Activated CD8-positive, alpha-beta T cell treated with anti-CD3 and anti-CD28 coated beads, Interleukin-2, amount 10 ng/mL, durations not matched to agents 7 days and 5 days (primary cell): ENCODE measurements at regions not wholly inside any gene's neighbourhood (a gene's known extent, or its start where the extent isn't known, plus 50 kb on each side); places are given as distances from the start of the nearest gene placed in this dataset.

ENCODE experiments used
- ATAC-seq: fragments of 150-1000 bp; cut with Tn5 transposase; one replicate; pipeline ENCODE4 v1.10.0; 2021; ENCODE audit warnings: moderate library complexity
- CTCF ChIA-PET: fragments of 350-600 bp; sonication (Branson Sonifier 250); formaldehyde crosslinking; loops from one replicate; lab custom pipeline; 2021; ENCODE audit warnings: antibody characterized with exemption; lab: Charles Lee
- POLR2A ChIA-PET: fragments of 350-600 bp; sonication (Branson Sonifier 250); formaldehyde crosslinking; loops from one replicate; lab custom pipeline; 2021; ENCODE audit warnings: antibody characterized with exemption; lab: Charles Lee
- DNase-seq: peaks from one replicate; pipeline ENCODE4 v3.0.0-alpha.2; 2020
- H3K27ac Mint-ChIP-seq: one replicate; pipeline ENCODE4 v1.8.0; 2021; ENCODE audit warnings: mild to moderate bottlenecking, mixed read lengths
- H3K27me3 Mint-ChIP-seq: one replicate; pipeline ENCODE4 v1.8.0; 2021; ENCODE audit warnings: low read depth, mixed read lengths
- H3K36me3 Mint-ChIP-seq: one replicate; pipeline ENCODE4 v1.8.0; 2021; ENCODE audit warnings: low read depth, mixed read lengths
- H3K4me1 Mint-ChIP-seq: one replicate; pipeline ENCODE4 v1.8.0; 2021; ENCODE audit warnings: low read depth, mixed read lengths
- H3K4me3 Mint-ChIP-seq: one replicate; pipeline ENCODE4 v1.8.0; 2021; ENCODE audit warnings: mild to moderate bottlenecking, mixed read lengths
- H3K9me3 Mint-ChIP-seq: one replicate; pipeline ENCODE4 v1.8.0; 2022; ENCODE audit warnings: mixed read lengths; ENCODE audit not compliant: insufficient read depth

- DNase-seq, result no peak
- no peak overlapping the region for H3K4me3 Mint-ChIP-seq
- no peak for ATAC-seq
- H3K27me3 Mint-ChIP-seq, result no peaks in the 10 kb centered on the region
- H3K9me3 Mint-ChIP-seq, result peaks cover 8% of the 10 kb centered on the region
- no peak overlapping the region for H3K27ac Mint-ChIP-seq
- no peaks in the 10 kb centered on the region for H3K4me1 Mint-ChIP-seq
- no peaks in the 10 kb centered on the region for H3K36me3 Mint-ChIP-seq
- ChIA-PET POLR2A (no interaction called here), CTCF (no interaction called here)
Measured at GRCh38 chr6:93069856-93070255, 349.5 kb downstream of the EPHA7 start.

GRCh38 chr6:93059911-93060310, 359.4 kb downstream of the EPHA7 start:
- ChIA-PET POLR2A (no interaction called here), CTCF (no interaction called here)
- Mint-ChIP-seq H3K4me1 (no peaks in the 10 kb centered on the region), H3K4me3 (no peak overlapping the region), H3K36me3 (no peaks in the 10 kb centered on the region), H3K27me3 (no peaks in the 10 kb centered on the region), H3K9me3 (peaks cover 4% of the 10 kb centered on the region), H3K27ac (no peak overlapping the region)
- ATAC-seq, result no peak
- no peak for DNase-seq

GRCh38 chr6:93057584-93057983, 361.8 kb downstream of the EPHA7 start:
- Mint-ChIP-seq H3K9me3 (peaks cover 4% of the 10 kb centered on the region), H3K4me3 (no peak overlapping the region), H3K27ac (no peak overlapping the region), H3K27me3 (no peaks in the 10 kb centered on the region), H3K36me3 (no peaks in the 10 kb centered on the region), H3K4me1 (no peaks in the 10 kb centered on the region)
- no peak for ATAC-seq
- POLR2A ChIA-PET, result no interaction called here
- DNase-seq, result no peak
- CTCF ChIA-PET, result no interaction called here

- no peaks in the 10 kb centered on the region for H3K36me3 Mint-ChIP-seq
- POLR2A ChIA-PET, result no interaction called here
Measured at GRCh38 chr6:93048381-93048780, 371.0 kb downstream of the EPHA7 start.

GRCh38 chr6:93047033-93047432, 372.3 kb downstream of the EPHA7 start:
- CTCF ChIA-PET, result no interaction called here

More at GRCh38 chr6:93048381-93048780, 371.0 kb downstream of the EPHA7 start:
- CTCF ChIA-PET, result no interaction called here
- H3K4me3 Mint-ChIP-seq, result no peak overlapping the region
- H3K4me1 Mint-ChIP-seq, result no peaks in the 10 kb centered on the region
- DNase-seq, result no peak
- no peak for ATAC-seq
- no peaks in the 10 kb centered on the region for H3K9me3 Mint-ChIP-seq
- no peak overlapping the region for H3K27ac Mint-ChIP-seq
- no peaks in the 10 kb centered on the region for H3K27me3 Mint-ChIP-seq

GRCh38 chr6:93045156-93045555, 374.2 kb downstream of the EPHA7 start:
- Mint-ChIP-seq H3K4me1 (no peaks in the 10 kb centered on the region), H3K27ac (no peak overlapping the region)
- CTCF ChIA-PET, result no interaction called here

More at GRCh38 chr6:93047033-93047432, 372.3 kb downstream of the EPHA7 start:
- Mint-ChIP-seq H3K4me1 (no peaks in the 10 kb centered on the region), H3K36me3 (no peaks in the 10 kb centered on the region), H3K4me3 (no peak overlapping the region), H3K27me3 (no peaks in the 10 kb centered on the region), H3K27ac (no peak overlapping the region), H3K9me3 (no peaks in the 10 kb centered on the region)
- ATAC-seq (no peak), DNase-seq (no peak)
- POLR2A ChIA-PET, result no interaction called here

GRCh38 chr6:93040375-93040774, 379.0 kb downstream of the EPHA7 start:
- H3K9me3 Mint-ChIP-seq, result peaks cover 6% of the 10 kb centered on the region
- H3K27me3 Mint-ChIP-seq, result no peaks in the 10 kb centered on the region
- DNase-seq (no peak), ATAC-seq (no peak)
- ChIA-PET CTCF (no interaction called here), POLR2A (no interaction called here)
- no peaks in the 10 kb centered on the region for H3K36me3 Mint-ChIP-seq
- H3K4me1 Mint-ChIP-seq, result no peaks in the 10 kb centered on the region
- H3K4me3 Mint-ChIP-seq, result no peak overlapping the region
- H3K27ac Mint-ChIP-seq, result no peak overlapping the region

More at GRCh38 chr6:93045156-93045555, 374.2 kb downstream of the EPHA7 start:
- no peak for DNase-seq
- POLR2A ChIA-PET, result no interaction called here
- Mint-ChIP-seq H3K4me3 (no peak overlapping the region), H3K9me3 (no peaks in the 10 kb centered on the region), H3K36me3 (no peaks in the 10 kb centered on the region), H3K27me3 (no peaks in the 10 kb centered on the region)
- ATAC-seq, result no peak

- DNase-seq (no peak), ATAC-seq (no peak)
- Mint-ChIP-seq H3K4me1 (no peaks in the 10 kb centered on the region), H3K9me3 (peaks cover 6% of the 10 kb centered on the region), H3K27me3 (no peaks in the 10 kb centered on the region), H3K36me3 (no peaks in the 10 kb centered on the region), H3K4me3 (no peak overlapping the region), H3K27ac (no peak overlapping the region)
- ChIA-PET POLR2A (no interaction called here), CTCF (no interaction called here)
Measured at GRCh38 chr6:93036835-93037234, 382.5 kb downstream of the EPHA7 start.

GRCh38 chr6:93035756-93036155, 383.6 kb downstream of the EPHA7 start:
- no peak for ATAC-seq
- POLR2A ChIA-PET, result no interaction called here

GRCh38 chr6:93021235-93021915, 398.0 kb downstream of the EPHA7 start:
- no peaks in the 10 kb centered on the region for H3K9me3 Mint-ChIP-seq
- ATAC-seq (no peak), DNase-seq (no peak)
- ChIA-PET CTCF (no interaction called here), POLR2A (no interaction called here)
- H3K4me1 Mint-ChIP-seq, result no peaks in the 10 kb centered on the region
- H3K27me3 Mint-ChIP-seq, result no peaks in the 10 kb centered on the region
- no peak overlapping the region for H3K4me3 Mint-ChIP-seq
- no peaks in the 10 kb centered on the region for H3K36me3 Mint-ChIP-seq
- no peak overlapping the region for H3K27ac Mint-ChIP-seq

More at GRCh38 chr6:93035756-93036155, 383.6 kb downstream of the EPHA7 start:
- CTCF ChIA-PET, result no interaction called here
- H3K27me3 Mint-ChIP-seq, result no peaks in the 10 kb centered on the region
- no peaks in the 10 kb centered on the region for H3K36me3 Mint-ChIP-seq
- no peak for DNase-seq
- peaks cover 6% of the 10 kb centered on the region for H3K9me3 Mint-ChIP-seq
- H3K4me3 Mint-ChIP-seq, result no peak overlapping the region
- H3K27ac Mint-ChIP-seq, result no peak overlapping the region
- no peaks in the 10 kb centered on the region for H3K4me1 Mint-ChIP-seq

GRCh38 chr6:93017626-93018025, 401.7 kb downstream of the EPHA7 start:
- H3K27ac Mint-ChIP-seq, result no peak overlapping the region
- H3K36me3 Mint-ChIP-seq, result no peaks in the 10 kb centered on the region
- ChIA-PET CTCF (no interaction called here), POLR2A (no interaction called here)
- no peaks in the 10 kb centered on the region for H3K27me3 Mint-ChIP-seq
- H3K9me3 Mint-ChIP-seq, result no peaks in the 10 kb centered on the region
- no peak for ATAC-seq
- no peaks in the 10 kb centered on the region for H3K4me1 Mint-ChIP-seq
- H3K4me3 Mint-ChIP-seq, result no peak overlapping the region
- DNase-seq, result no peak

- Mint-ChIP-seq H3K4me1 (no peaks in the 10 kb centered on the region), H3K27ac (no peak overlapping the region), H3K36me3 (no peaks in the 10 kb centered on the region), H3K27me3 (no peaks in the 10 kb centered on the region), H3K9me3 (no peaks in the 10 kb centered on the region), H3K4me3 (no peak overlapping the region)
- ChIA-PET POLR2A (no interaction called here), CTCF (no interaction called here)
- no peak for DNase-seq
- ATAC-seq, result no peak
Measured at GRCh38 chr6:93017213-93017612, 402.1 kb downstream of the EPHA7 start.

GRCh38 chr6:93013054-93013453, 406.3 kb downstream of the EPHA7 start:
- Mint-ChIP-seq H3K36me3 (no peaks in the 10 kb centered on the region), H3K4me1 (no peaks in the 10 kb centered on the region), H3K27ac (no peak overlapping the region), H3K27me3 (no peaks in the 10 kb centered on the region), H3K9me3 (no peaks in the 10 kb centered on the region), H3K4me3 (no peak overlapping the region)
- no peak for DNase-seq
- ATAC-seq, result no peak
- CTCF ChIA-PET, result no interaction called here
- POLR2A ChIA-PET, result no interaction called here
